KMS-11 (cell line): ENCODE measurements at regions not wholly inside any gene's neighbourhood (a gene's known extent, or its start where the extent isn't known, plus 50 kb on each side); places are given as distances from the start of the nearest gene placed in this dataset.

ENCODE experiments used
- H2AFZ ChIP-seq: fragments of 200-600 bp; sonication (generic); 2 replicates; pipeline ENCODE4 v1.6.1; 2016; ENCODE audit warnings: antibody characterized with exemption, mixed run types, low read depth
- H3K27ac ChIP-seq: fragments of 200-600 bp; sonication (generic); 2 replicates; pipeline ENCODE4 v1.6.1; 2016; ENCODE audit warnings: mild to moderate bottlenecking, mixed run types
- H3K27me3 ChIP-seq: fragments of 200-600 bp; sonication (generic); 2 replicates; pipeline ENCODE4 v1.6.1; 2017; ENCODE audit warnings: mild to moderate bottlenecking, low read depth, mixed run types, moderate library complexity; ENCODE audit not compliant: insufficient read depth
- H3K36me3 ChIP-seq: fragments of 200-600 bp; sonication (generic); 2 replicates; pipeline ENCODE4 v1.6.1; 2017; ENCODE audit warnings: mild to moderate bottlenecking, mixed run types; ENCODE audit not compliant: insufficient read depth
- H3K4me1 ChIP-seq: fragments of 200-600 bp; sonication (generic); 2 replicates; pipeline ENCODE4 v1.6.1; 2016; ENCODE audit warnings: mild to moderate bottlenecking, low read depth, mixed run types; ENCODE audit not compliant: poor library complexity, severe bottlenecking
- H3K4me2 ChIP-seq: fragments of 200-600 bp; sonication (generic); 2 replicates; pipeline ENCODE4 v1.7.0; 2016; ENCODE audit warnings: mild to moderate bottlenecking, mixed run types
- H3K4me3 ChIP-seq: fragments of 200-600 bp; sonication (generic); IDR thresholded peaks from 2 replicates; pipeline ENCODE4 v1.6.1; 2017; ENCODE audit warnings: low read depth, low read length, mixed read lengths; ENCODE audit not compliant: insufficient read depth
- H3K79me2 ChIP-seq: fragments of 200-600 bp; sonication (generic); 2 replicates; pipeline ENCODE4 v1.6.1; 2016; ENCODE audit warnings: low read depth, mixed run types; ENCODE audit not compliant: insufficient read depth
- H3K9ac ChIP-seq: fragments of 200-600 bp; sonication (generic); 2 replicates; pipeline ENCODE4 v1.6.1; 2016; ENCODE audit warnings: mild to moderate bottlenecking, mixed run types
- H4K20me1 ChIP-seq: fragments of 200-600 bp; sonication (generic); 2 replicates; pipeline ENCODE4 v1.6.1; 2016; ENCODE audit warnings: mild to moderate bottlenecking, mixed run types; ENCODE audit not compliant: insufficient read depth
- TF ChIP-seq, protein P1 (sequence below): fragments of 200-600 bp; sonication (generic); conservative IDR thresholded peaks from 2 replicates; pipeline ENCODE4 v1.6.1; 2017; ENCODE audit warnings: low read depth, mild to moderate bottlenecking, antibody characterized with exemption, low read length, moderate library complexity, mixed read lengths

DNA sequence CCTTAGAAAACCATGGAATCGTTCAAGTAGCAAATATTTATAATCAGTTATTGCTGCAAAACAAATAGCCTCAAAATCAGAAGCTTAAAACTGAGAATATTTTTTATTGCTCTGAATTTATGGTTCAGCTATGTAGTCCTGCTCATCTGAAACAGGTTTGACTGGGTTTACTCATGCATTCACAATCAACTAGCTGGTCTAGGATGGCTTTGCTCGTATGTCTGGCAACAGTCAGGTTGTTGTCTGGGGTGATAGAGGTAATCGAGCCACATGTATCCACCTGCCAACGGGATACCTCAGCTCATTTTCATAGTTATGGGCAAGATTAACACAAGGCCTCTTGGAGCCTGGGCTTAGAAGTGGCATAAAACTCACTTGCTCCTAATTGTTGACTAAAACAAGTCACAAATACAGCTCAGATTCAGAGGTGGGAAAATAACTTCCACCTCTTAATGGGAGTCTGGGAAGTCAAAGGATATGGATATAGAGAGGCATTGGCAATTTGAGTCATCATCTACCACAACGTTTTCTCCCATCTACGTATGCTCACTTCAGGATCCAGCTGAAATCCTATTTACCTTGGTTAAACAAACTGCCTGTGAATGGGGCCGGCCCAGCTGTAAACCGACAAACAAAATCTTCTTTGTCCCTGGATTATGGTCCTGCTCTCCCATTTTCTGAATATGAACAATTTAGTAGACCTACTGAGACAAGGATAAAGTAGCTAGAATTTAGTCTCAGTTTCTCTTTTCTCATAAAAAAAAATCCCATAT is 54.5 kb upstream of the TENT5A start:
- Histone ChIP-seq H3K9ac (no peak overlapping the region), H3K36me3 (no peaks in the 10 kb centered on the region), H3K27me3 (no peaks in the 10 kb centered on the region), H3K4me1 (no peaks in the 10 kb centered on the region), H3K4me3 (no peak overlapping the region), H3K4me2 (no peak overlapping the region), H2AFZ (no peak overlapping the region), H4K20me1 (no peaks in the 10 kb centered on the region), H3K27ac (no peak overlapping the region), H3K79me2 (no peaks in the 10 kb centered on the region)
- TF ChIP-seq, protein P1, sequence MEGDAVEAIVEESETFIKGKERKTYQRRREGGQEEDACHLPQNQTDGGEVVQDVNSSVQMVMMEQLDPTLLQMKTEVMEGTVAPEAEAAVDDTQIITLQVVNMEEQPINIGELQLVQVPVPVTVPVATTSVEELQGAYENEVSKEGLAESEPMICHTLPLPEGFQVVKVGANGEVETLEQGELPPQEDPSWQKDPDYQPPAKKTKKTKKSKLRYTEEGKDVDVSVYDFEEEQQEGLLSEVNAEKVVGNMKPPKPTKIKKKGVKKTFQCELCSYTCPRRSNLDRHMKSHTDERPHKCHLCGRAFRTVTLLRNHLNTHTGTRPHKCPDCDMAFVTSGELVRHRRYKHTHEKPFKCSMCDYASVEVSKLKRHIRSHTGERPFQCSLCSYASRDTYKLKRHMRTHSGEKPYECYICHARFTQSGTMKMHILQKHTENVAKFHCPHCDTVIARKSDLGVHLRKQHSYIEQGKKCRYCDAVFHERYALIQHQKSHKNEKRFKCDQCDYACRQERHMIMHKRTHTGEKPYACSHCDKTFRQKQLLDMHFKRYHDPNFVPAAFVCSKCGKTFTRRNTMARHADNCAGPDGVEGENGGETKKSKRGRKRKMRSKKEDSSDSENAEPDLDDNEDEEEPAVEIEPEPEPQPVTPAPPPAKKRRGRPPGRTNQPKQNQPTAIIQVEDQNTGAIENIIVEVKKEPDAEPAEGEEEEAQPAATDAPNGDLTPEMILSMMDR, result no peak

- no peak overlapping the region for H3K4me2 ChIP-seq
- no peaks in the 10 kb centered on the region for H3K36me3 ChIP-seq
- no peak overlapping the region for H3K4me3 ChIP-seq
- no peak overlapping the region for H2AFZ ChIP-seq
- no peak overlapping the region for H3K9ac ChIP-seq
- TF ChIP-seq, protein P1, result no peak
- no peaks in the 10 kb centered on the region for H4K20me1 ChIP-seq
- no peaks in the 10 kb centered on the region for H3K27me3 ChIP-seq
- no peak overlapping the region for H3K27ac ChIP-seq
- no peaks in the 10 kb centered on the region for H3K4me1 ChIP-seq
- no peaks in the 10 kb centered on the region for H3K79me2 ChIP-seq
These were observed 49.9 kb upstream of the TENT5A start for GRCh38 chr6:81802356-81802755.
